ENCODE measurements at regions not wholly inside any gene's neighbourhood (a gene's known extent, or its start where the extent isn't known, plus 50 kb on each side); places are given as distances from the start of the nearest gene placed in this dataset.

DNA sequence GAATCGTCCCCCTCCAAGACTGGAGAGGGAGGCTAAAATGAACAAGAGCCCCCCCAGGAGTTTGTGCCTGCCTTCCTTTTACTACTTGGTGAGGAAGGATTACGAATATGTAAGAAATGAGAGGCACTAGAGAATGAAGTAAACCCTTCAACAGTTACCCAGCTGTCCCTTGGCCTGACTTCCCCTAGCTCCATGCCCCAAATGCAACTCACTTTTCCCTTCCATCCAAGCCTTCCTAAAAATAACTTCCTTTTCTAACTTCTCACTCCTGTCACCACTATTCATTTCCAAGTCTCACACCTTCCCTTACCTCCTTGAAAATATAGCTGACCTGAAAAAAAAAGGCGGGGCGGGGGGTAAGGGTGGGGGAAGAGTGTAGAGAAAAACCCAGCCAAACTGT, 96.6 kb upstream of the HNRNPU start:
- ChIA-PET CTCF (no interaction called here), POLR2A (ENCODE audit: low non-redundant PET) (no interaction called here)
- DNase-seq (ENCODE audit: low spot score), result no peak
- H3K27ac ChIP-seq, result no peak overlapping the region
- TF ChIP-seq, protein P1, sequence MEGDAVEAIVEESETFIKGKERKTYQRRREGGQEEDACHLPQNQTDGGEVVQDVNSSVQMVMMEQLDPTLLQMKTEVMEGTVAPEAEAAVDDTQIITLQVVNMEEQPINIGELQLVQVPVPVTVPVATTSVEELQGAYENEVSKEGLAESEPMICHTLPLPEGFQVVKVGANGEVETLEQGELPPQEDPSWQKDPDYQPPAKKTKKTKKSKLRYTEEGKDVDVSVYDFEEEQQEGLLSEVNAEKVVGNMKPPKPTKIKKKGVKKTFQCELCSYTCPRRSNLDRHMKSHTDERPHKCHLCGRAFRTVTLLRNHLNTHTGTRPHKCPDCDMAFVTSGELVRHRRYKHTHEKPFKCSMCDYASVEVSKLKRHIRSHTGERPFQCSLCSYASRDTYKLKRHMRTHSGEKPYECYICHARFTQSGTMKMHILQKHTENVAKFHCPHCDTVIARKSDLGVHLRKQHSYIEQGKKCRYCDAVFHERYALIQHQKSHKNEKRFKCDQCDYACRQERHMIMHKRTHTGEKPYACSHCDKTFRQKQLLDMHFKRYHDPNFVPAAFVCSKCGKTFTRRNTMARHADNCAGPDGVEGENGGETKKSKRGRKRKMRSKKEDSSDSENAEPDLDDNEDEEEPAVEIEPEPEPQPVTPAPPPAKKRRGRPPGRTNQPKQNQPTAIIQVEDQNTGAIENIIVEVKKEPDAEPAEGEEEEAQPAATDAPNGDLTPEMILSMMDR (conservative IDR thresholded peaks at IDR 0.05; ENCODE audit: low read depth), result no peak

DNA sequence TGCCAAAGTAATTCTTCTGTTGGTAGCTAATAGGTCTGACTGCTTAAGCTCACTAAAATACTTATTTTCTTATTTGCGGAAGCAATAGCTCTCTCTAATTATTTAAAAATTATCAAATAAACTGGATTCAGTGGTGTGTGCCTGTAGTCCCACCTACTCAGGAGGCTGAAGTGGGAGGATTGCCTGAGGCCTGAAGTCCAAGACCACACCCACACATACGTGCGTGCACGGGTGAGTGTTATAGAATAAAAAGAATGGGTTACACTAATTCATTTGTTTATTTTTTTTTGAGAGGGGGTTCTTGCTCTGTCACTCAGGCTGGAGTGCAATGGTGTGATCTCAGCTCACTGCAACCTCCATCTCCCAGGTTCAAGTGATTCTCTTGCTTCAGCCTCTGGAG, 94.2 kb upstream of the HNRNPU start:
- DNase-seq (ENCODE audit: low spot score), result no peak
- ChIA-PET CTCF (no interaction called here), POLR2A (ENCODE audit: low non-redundant PET) (no interaction called here)
- no peak overlapping the region for H3K27ac ChIP-seq
- TF ChIP-seq, protein P1 (conservative IDR thresholded peaks at IDR 0.05; ENCODE audit: low read depth), result no peak

DNA sequence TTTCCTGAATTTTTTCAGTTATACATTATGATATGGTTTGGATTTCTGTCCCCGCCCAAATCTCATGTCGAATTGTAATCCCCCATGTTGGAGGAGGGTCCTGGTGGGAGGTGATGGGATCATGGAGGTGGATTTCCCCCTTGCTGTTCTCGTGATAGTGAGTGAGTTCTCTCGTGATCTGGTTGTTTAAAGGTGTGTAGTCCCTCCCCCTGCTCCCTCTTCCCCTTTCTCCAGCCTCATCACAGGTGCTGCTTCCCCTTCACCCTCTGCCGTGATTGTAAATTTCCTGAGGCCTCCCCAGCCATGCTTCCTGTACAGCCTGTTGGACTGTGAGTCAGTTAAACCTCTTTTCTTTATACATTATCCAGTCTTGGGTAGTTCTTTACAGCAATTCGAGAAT, 93.2 kb upstream of the HNRNPU start:
- CTCF ChIA-PET, result interaction anchor here (0.7 to 1.1 kb wide), 2 partner anchors 85 to 98 kb away, joined by 3 read pairs; no protein-coding TSS in a partner anchor
- POLR2A ChIA-PET (ENCODE audit: low non-redundant PET), result no interaction called here
- no peak overlapping the region for H3K27ac ChIP-seq
- DNase-seq (ENCODE audit: low spot score), result no peak
- TF ChIP-seq, protein P1 (conservative IDR thresholded peaks at IDR 0.05; ENCODE audit: low read depth), result no peak

DNA sequence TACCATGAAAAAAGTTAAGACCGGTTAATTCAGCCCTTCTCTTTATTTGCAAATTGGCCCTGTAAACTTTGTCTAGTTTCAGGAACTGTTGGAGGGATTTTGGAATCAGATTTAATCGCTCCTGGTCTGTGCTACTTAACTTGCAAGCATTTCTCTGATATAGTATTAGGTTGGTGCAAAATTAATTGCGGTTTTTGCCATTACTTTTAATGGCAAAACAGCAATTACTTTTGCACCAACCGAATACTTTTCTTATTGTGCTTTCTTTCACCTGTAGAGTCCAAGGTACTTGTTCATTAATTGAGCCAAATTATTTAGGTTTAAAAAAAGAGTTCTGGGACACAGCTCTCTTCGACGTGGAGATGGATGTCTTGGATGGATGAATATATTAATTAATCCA, 92.8 kb upstream of the HNRNPU start:
- no peak for DNase-seq (ENCODE audit: low spot score)
- CTCF ChIA-PET, result interaction anchor here (0.7 to 1.1 kb wide), 2 partner anchors 86 to 98 kb away, joined by 3 read pairs; no protein-coding TSS in a partner anchor
- POLR2A ChIA-PET (ENCODE audit: low non-redundant PET), result interaction anchor here (0.6 kb wide), 1 partner anchor 95 kb away, joined by 5 read pairs; no protein-coding TSS in a partner anchor
- no peak overlapping the region for H3K27ac ChIP-seq
- TF ChIP-seq, protein P1 (conservative IDR thresholded peaks at IDR 0.05; ENCODE audit: low read depth), result no peak

DNA sequence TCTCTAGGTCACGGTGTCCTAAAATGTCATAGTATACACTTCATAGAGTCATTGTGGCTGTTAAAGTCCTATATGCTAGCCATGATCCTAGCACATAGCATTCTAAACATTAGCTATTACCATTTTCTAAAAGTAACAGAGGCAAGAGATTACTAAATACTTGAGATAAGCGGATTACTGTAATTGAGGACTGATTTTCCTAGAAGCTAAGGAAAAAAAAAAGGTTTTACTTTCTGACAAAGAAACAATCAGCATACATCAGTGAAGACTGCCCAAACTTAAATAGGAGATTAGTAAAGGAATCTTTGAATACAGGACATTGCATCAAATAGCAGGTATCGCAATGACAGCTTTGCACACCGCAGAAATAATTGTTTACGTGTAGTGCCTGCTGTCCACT, 91.3 kb upstream of the HNRNPU start:
- H3K27ac ChIP-seq, result no peak overlapping the region
- ChIA-PET POLR2A (ENCODE audit: low non-redundant PET) (no interaction called here), CTCF (interaction anchor here (1.3 kb wide), 1 partner anchor 87 kb away, joined by 3 read pairs; no protein-coding TSS in a partner anchor)
- TF ChIP-seq, protein P1 (conservative IDR thresholded peaks at IDR 0.05; ENCODE audit: low read depth), result no peak
- no peak for DNase-seq (ENCODE audit: low spot score)

DNA sequence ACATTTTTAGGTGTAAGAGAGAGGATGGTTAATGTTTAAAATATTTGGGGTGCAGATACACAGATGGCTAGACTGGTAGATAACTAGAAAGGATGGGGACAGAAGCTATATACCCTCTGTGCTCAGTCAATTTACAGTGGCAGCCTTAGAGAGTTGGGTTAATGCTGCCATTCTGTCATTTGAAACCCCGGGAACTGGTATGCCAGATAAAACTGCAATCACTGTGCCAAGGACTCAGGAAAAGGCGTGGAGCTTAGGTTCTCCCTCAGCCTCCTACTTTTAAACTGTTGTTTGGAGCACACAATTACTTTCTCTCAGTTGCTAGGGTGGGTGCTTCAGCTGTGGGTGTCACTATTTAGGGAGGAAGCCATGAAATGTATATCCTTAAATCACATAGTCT, 90.0 kb upstream of the HNRNPU start:
- POLR2A ChIA-PET (ENCODE audit: low non-redundant PET), result no interaction called here

More for the DNA sequence above, 90.0 kb upstream of the HNRNPU start:
- TF ChIP-seq, protein P1 (conservative IDR thresholded peaks at IDR 0.05; ENCODE audit: low read depth), result no peak
- no peak for DNase-seq (ENCODE audit: low spot score)
- no peak overlapping the region for H3K27ac ChIP-seq
- CTCF ChIA-PET, result interaction anchor here (0.6 to 1.3 kb wide), 2 partner anchors 83 to 88 kb away, joined by 3 read pairs; no protein-coding TSS in a partner anchor

Data from RWPE1 (cell line).